ENCODE measurements at regions not wholly inside any gene's neighbourhood (a gene's known extent, or its start where the extent isn't known, plus 50 kb on each side); places are given as distances from the start of the nearest gene placed in this dataset.

DNA sequence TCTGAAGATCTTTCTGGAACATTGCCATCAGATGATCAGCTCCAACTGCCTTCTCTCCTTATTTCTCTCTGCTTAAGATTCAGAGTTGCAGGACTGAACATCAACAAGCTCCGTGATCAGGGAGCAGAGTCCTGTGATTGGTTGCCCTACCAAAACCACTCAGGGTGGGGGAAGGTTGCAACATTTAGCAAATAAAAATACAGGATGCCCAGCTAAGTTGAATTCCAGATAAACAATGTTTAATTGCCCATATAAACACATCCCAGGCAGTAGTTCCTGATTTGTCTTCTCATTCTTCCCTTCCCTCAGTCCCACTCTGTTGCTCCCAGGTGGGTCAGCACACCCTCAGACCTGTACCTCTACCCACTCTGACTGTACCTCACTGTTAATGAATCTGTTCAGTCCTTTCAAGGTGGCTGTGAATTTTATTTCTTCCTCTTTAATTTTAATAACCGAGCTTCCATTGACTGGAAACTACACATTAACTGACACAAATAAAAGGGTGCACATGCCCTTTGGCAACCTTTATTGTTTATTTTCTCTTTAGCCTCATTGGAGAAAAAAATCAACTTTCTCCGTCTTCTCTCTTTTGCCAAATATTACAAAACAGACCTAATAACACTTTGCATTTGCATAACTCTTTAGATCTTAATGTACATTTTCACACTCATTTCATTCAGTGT is 167.1 kb upstream of the PKDCC start:
- DNase-seq, result no peak
- intact Hi-C loops (cut with DNase I), result no loop called here

DNA sequence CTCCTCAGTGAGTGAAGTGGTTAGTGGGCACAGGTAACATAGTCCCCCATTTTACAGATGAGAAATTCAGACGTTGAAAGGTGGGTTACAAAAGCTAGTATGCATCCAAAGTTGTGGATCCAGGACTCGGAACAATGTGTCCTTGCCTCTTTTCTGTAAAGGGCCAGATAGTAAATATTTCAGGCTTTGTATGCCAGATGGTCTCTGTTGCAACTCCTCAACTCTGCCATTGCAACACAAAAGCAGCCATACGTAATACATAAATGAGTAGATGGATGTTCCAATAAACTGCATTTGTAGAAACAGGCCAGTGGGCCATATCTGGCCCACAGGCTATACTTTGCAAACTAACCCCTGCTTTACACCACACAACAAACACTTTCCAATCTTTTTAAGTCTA is 166.6 kb upstream of the PKDCC start:
- DNase-seq, result no peak
- intact Hi-C loops (cut with DNase I), result no loop called here

- no peak for DNase-seq
Measured at GRCh38 chr2:41884718-41885117, 163.1 kb upstream of the PKDCC start.

DNA sequence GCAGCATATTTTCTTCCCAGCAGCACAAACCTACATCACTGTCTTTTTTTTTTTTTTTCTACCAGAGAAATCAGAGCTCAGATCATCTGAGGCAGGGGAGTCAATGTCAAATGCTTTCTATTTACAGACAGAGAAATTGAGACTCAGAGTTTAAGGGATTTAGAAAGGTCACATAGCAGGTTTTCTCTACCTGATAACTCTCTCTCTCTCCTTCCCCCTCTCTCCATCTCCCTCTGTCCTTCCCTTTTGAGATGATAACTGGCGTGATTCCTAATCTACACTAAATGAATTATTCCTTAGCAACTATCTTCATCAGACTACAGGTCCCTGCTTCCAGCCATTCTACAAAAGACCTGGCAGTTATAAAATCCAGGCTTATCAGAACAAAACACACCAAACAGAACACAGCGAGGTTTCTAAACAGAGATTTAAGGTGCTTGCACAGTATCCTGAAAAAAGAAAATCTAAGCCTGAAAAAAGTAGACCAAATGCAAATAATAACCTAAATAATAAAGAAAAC is 161.6 kb upstream of the PKDCC start:
- intact Hi-C loops (cut with DNase I), result no loop called here

More at GRCh38 chr2:41884718-41885117, 163.1 kb upstream of the PKDCC start:
- intact Hi-C loops (cut with DNase I), result no loop called here

DNA sequence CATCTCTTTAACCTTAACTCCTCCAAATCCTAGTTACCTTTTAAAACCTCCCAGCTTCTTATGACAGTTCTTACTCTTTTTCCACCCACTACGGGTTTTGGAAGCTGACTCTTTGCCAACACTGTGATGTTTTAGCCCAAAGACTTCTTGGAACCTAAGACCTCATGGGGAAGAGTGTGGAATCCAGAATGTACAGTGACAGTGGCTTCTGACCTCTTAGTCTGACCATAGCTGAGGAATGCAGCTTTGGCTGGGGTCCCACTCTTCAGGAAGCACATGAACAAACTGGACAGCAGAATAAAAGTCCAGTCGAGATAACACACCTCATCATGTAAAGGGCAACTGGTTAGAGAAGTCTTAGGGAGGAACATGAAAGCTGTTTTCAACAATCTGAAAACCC is 161.1 kb upstream of the PKDCC start:
- intact Hi-C loops (cut with DNase I), result no loop called here
- no peak for DNase-seq

More for the DNA sequence above, 161.6 kb upstream of the PKDCC start:
- DNase-seq, result no peak

GRCh38 chr2:41890341-41890740 is 157.5 kb upstream of the PKDCC start:
- DNase-seq, result no peak
- intact Hi-C loops (cut with DNase I), result no loop called here

GRCh38 chr2:41892476-41892875 is 155.3 kb upstream of the PKDCC start:
- DNase-seq, result no peak

DNA sequence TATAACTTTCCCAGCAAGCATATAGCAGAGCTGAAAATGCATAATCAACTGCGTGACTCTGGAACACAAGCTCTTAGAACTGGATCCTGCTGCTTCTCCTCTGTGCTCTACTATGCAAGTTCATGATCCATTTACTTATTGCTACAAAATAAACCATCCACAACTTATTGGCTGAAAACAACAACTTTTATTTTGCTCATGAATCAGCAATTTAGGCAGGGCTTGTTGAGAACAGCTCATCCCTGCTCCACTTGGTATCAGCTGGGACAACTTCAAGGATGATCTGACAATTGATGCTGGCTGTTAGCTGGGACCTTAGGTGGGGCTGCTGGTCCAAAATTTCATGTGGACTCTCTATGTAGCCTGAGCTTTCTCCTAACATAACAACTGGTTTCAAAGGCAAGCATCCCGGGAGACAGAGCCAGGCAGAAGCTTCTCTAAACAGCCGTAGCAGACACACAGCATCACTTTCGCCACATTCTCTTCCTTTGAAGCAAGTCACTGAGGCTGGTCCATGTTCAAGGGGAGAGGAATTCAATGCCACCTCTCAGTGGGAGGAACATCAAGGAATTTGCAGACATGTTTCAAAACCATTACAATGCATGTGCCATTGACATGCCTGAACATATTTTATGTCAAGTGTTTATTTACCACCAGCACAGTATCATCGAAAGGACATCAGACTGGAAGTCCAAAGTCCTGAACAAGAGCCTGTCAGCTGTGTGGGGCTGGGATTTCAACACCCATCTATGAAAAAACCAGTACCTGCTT is 153.1 kb upstream of the PKDCC start:
- intact Hi-C loops (cut with DNase I), result no loop called here
- DNase-seq, result no peak

More at GRCh38 chr2:41892476-41892875, 155.3 kb upstream of the PKDCC start:
- intact Hi-C loops (cut with DNase I), result no loop called here

- intact Hi-C loops (cut with DNase I), result no loop called here
- DNase-seq, result no peak
Measured at GRCh38 chr2:41895334-41895664, 152.5 kb upstream of the PKDCC start.

DNA sequence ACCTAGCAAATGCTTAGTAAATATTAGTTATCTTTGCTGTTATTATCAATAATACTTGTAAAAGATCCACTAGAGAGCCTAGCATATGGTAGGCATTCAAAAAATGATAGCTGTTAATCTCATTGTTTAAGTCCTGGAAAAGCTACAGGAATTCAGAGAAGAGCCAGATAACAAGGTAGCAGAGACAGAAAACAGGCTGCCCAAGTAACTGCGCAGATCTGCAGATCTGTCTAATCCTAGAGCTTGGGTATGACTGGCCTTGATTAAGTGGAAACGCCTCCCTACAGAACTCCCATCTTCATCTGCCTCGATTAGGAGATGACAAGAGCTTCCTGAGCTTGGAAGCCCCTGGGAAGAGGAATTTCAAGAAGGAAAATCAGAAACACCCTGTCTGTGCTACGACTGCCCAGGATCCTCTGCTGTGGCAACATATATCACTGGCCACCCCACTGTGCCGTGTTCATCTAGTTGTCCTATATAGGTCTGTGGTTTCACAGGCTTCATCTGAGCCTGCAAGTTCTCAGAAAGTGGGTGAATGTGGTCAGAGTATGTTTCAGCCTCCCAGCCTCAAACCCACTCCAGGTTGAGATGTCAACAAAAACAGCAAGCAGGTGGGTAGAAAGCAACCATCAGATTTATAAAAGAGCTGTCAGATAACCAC is 151.5 kb upstream of the PKDCC start:
- intact Hi-C loops (cut with DNase I), result no loop called here
- DNase-seq, result no peak

DNA sequence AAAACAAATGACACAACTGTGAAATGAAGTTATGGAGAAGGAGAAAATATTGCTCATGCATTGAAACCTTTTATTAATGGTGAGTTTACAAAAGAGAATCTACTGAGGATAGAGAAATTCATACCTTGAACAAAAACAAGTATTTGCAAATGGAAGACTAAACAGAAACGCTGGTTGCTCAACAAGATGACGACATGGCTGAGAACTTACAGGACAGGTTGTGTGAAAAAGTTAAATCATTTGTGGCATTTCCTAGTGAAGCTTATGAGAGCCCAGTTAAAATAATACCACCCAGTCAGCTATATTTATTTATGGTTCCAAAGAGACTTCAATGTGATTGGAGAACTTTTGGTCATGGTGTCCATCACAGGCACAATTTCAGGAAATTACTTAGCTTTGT is 148.6 kb upstream of the PKDCC start:
- intact Hi-C loops (cut with DNase I), result no loop called here
- no peak for DNase-seq

- no peak for DNase-seq
- intact Hi-C loops (cut with DNase I), result no loop called here
Measured at GRCh38 chr2:41900101-41900577, 147.7 kb upstream of the PKDCC start.

GRCh38 chr2:41902897-41903296 is 144.9 kb upstream of the PKDCC start:
- DNase-seq, result no peak
- intact Hi-C loops (cut with DNase I), result no loop called here

DNA sequence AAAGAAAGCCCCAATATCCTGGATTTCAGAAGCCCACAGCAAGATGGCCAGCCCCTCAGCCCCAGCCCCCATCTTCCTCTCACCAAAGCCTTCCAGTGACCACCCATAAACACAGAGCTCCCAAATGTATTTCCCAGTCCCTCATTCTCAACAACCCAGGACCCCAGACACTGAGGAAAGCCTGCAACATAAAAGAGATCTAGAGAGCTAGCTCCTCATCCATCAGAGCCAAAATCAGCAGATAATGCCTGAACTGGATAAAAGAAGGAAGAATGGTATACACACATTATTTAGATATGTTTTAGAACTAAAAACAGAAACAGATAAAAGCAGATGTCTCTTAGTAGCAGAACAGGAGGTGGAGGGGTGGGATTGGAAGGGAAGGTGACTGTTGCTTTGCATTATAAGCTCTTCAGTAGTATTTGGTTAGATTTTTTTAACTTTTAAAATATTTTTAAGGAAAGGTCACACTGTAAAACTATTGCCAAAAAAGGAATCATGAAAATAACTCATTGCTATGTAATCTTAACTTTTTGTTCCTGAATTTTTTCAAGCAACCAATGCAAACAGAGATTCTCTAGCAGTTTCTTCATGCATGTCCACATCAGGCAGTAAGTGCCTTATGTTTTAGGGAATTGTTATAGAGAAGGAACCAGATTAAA is 144.2 kb upstream of the PKDCC start:
- no peak for DNase-seq
- intact Hi-C loops (cut with DNase I), result no loop called here

GRCh38 chr2:41904459-41904858 is 143.4 kb upstream of the PKDCC start:
- no peak for DNase-seq
- intact Hi-C loops (cut with DNase I), result no loop called here

- intact Hi-C loops (cut with DNase I), result no loop called here
- DNase-seq, result no peak
Measured at GRCh38 chr2:41905597-41906337, 142.1 kb upstream of the PKDCC start.

GRCh38 chr2:41906338-41906725 is 141.5 kb upstream of the PKDCC start:
- intact Hi-C loops (cut with DNase I), result no loop called here
- DNase-seq, result no peak

GRCh38 chr2:41907141-41907540 is 140.7 kb upstream of the PKDCC start:
- intact Hi-C loops (cut with DNase I), result no loop called here
- DNase-seq, result no peak

- no peak for DNase-seq
- intact Hi-C loops (cut with DNase I), result no loop called here
Measured at GRCh38 chr2:41907771-41908207, 140.0 kb upstream of the PKDCC start.

DNA sequence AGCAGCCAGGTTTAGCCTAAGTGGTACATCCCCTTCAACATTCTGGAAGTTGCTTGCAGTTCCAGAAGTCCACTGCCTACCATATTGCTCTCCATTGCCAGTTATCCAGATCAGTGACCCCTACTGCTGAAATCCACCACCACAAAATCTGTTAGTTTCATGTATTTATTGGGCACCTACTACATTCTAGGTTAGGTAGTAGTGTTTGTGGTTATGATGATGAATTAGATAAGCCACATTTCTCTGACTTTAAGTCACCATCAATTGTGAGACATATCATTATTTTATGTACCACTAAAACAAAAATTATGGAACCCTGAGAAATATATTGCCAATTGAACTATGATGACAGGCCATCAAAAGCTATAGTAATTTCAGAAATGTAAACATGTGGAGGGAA is 139.5 kb upstream of the PKDCC start:
- DNase-seq, result no peak
- intact Hi-C loops (cut with DNase I), result no loop called here
